Stimulated activated CD4-positive, alpha-beta T cell treated with anti-CD3 and anti-CD28 coated beads, TNF-alpha, amount 100 ng/mL, for 4 hours (primary cell): ENCODE measurements at regions not wholly inside any gene's neighbourhood (a gene's known extent, or its start where the extent isn't known, plus 50 kb on each side); places are given as distances from the start of the nearest gene placed in this dataset.
"Not testable (repeated sequence)": the region's sequence is repeated elsewhere in the genome, so short reads cannot be mapped to it uniquely, and the experiment has no call there.

Source experiments
- DNase-seq, 3 experiments: peaks; one replicate each; pipeline ENCODE4 v3.0.0-alpha.2; 2020; ENCODE audit warnings: low read depth in 3 of 3

DNA sequence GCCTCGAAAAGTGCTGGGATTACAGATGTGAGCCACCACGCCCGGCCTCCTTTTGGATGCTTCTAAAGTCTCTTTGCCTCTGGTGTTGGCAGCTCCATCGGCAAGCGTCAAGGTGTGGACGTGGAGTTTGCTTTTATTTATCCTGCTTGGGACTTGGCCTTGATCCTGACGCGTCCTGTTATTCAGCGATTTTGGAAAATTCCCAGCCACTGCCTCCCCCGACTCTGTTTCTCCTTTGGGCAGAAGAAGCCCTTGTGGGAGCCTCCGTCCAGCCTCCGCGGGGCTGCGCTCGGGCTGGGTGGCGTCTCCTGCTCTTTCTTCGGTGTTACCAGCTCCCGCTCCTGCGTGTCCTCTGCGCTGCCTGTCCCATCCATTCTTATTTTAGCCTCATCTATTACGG is 151.7 kb downstream of the TMEM121 start:
- not testable (repeated sequence) for DNase-seq

GRCh38 chr14:105678996-105679958 is 152.9 kb downstream of the TMEM121 start:
- not testable (repeated sequence) for DNase-seq

DNA sequence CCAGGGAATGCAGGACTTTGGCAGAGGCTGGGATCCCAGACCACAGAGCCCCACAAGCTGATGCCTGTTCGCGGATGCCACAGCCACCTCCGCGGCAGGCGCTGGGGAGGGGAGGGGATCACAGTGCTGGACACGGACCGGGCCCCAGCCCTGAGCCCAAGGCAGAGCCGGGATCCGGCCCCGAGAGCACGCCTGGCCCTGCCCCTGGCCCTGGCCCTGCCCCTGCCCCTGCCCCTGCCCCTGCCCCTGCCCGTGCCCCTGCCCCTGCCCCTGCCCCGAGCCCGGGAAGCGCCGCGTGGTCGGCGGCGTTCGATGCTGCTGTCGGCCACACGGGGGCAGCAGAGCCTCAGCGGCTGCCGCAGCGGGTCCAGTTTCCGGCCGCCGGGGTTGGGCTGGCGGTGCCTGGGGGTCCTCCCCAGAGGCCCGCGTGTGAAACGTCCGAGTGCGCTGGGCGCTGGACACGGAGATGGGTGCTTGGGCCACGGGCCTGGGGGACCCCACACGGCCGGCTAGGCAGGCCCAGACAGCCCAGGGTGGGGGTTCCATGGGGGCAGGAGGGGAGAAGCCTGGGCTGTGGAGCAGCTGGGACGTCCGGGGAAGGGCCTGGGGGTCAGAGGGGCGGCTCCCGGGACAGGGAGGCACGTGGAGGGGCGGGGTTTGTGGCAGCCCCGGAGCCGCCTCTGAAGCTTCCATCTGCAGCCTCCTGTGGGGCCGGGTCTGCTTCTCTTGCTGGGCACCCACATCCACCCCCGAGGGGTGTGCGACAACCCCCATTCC is 153.8 kb downstream of the TMEM121 start:
- not testable (repeated sequence) for DNase-seq

GRCh38 chr14:105680736-105681098 is 154.3 kb downstream of the TMEM121 start:
- not testable (repeated sequence) for DNase-seq

DNA sequence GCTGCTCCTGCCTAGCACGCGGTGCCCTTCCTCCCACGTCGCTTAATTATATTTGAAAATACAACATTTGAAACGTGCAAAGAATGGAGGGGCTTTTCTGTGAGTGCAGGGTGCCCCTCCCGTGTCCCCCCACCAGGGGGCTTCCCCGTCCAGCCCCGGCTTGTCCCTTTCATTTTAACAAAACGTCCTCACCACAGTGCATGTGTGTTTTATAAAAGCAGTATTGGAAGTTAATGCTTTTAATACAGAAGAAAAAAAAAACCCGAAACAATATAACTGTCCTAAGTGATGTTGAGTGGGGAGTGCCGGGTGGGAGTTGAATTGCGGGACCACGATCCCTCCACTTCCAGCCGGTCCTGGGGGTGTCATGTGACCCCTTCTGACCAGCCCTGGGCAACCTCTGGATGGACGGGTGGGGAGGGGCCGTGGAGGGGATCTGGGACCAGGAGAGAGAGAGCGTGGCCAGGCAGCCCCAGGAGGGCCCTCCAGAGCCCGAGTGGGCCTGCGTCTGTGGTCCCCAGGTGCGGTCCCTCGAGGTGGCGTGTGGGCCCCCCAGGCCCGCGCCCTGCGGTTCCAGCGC is 155.3 kb downstream of the TMEM121 start:
- not testable (repeated sequence) for DNase-seq

GRCh38 chr14:105682442-105682841 is 156.1 kb downstream of the TMEM121 start:
- not testable (repeated sequence) for DNase-seq

- no peak for DNase-seq
Measured at GRCh38 chr14:105682956-105683570, 156.7 kb downstream of the TMEM121 start.

- not testable (repeated sequence) for DNase-seq
Measured at GRCh38 chr14:105684056-105684455, 157.7 kb downstream of the TMEM121 start.

- not testable (repeated sequence) for DNase-seq
Measured at GRCh38 chr14:105684597-105684996, 158.2 kb downstream of the TMEM121 start.

- no peak for DNase-seq
Measured at GRCh38 chr14:105685003-105685402, 158.6 kb downstream of the TMEM121 start.

GRCh38 chr14:105685605-105686004 is 159.2 kb downstream of the TMEM121 start:
- not testable (repeated sequence) for DNase-seq

- not testable (repeated sequence) for DNase-seq
Measured at GRCh38 chr14:105686050-105686449, 159.7 kb downstream of the TMEM121 start.

- DNase-seq, result not testable (repeated sequence)
Measured at GRCh38 chr14:105686462-105687170, 160.2 kb downstream of the TMEM121 start.

- DNase-seq, result not testable (repeated sequence)
Measured at GRCh38 chr14:105687171-105688022, 161.0 kb downstream of the TMEM121 start.

DNA sequence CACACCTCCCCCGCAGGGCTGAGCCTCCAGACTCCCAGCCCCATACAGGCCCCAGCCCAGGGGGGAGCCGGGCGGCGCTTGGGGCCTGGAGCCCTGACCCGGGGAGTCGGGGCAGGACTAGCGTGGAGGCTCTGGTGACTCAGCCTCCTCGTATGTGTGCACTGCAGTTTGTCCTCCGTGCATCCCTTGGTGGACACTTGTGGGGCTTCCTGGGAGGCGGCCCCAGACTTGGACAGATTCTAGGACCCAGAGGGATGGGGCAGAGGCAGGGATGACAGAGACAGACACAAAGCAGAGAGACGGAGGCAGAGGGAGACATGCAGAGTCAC is 161.6 kb downstream of the TMEM121 start:
- not testable (repeated sequence) for DNase-seq

DNA sequence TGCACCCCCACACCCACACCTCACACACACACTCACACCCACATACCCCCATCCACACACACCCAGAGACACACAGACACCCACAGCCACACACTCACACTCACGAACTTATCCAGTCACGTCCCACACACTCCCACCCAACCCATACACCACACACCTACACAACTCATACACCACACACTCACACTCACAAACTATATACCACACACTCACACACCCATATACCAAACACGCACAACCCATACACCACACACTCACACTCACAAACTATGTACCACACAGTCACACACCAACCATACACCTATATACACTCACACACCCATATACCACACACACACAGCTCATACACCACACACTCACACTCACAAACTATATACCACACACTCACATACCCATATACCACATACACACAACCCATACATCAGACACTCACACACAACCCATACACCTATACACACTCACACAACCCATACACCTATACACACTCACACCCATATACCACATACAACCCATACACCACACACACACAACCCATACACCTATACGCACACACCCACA is 162.4 kb downstream of the TMEM121 start:
- not testable (repeated sequence) for DNase-seq

DNA sequence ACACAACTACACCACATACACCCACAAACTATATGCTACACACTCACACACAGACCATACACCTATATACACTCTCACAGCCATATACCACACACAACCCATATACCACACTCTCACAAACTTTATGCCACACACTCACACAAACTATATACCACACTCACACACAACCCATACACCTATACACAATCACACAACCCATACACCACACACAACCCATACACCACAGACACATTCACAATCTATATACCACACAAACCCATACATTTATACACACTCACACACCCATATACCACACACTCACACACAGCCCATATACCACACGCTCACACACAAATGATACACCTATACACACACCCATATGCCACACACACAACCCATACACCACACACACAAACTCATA is 163.3 kb downstream of the TMEM121 start:
- DNase-seq, result no peak

- DNase-seq, result no peak
Measured at GRCh38 chr14:105690671-105691070, 164.3 kb downstream of the TMEM121 start.

DNA sequence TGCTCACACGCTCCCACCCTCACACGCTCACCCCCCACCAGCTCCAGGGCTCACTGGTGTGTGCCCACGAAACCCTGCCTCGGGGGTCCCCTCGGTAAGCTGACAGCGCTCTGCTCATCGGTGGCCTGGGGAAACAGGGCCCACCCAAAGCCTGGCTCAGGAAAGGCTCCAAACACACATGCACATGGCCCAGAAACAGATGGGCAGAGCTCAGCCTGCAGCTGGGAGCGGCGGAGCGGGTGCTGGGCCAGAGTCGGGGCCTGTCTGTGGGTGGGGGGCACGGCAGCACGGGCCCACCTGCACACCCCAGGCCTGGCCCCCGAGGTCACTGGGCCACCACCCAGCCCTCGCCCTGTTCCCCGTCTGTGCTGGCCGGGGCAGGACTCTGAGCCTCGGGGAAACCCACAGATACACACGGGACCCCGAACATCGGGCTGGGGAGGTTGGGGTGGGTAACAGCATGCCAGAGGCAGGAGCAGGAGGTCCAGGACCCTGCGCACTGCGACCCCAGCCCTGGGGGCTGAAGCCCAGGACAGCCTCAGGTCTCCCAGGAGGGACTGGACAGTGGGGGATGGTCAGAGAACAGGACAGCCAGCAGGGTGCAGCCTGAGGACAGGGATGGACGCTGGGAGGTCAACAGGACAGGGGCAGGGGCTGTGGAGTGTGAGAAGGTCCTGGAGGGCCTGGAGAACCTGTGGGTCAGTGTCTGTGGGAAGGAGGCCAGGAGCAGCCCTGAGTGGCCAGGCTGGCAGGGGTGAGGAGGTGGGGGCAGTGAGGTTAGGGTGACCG is 165.1 kb downstream of the TMEM121 start:
- not testable (repeated sequence) for DNase-seq
